ENCODE measurements at regions not wholly inside any gene's neighbourhood (a gene's known extent, or its start where the extent isn't known, plus 50 kb on each side); places are given as distances from the start of the nearest gene placed in this dataset.
"Not testable (repeated sequence)": the region's sequence is repeated elsewhere in the genome, so short reads cannot be mapped to it uniquely, and the experiment has no call there.

- not testable (repeated sequence) for DNase-seq (ENCODE audit: low spot score)
Observed at GRCh38 chr1:161454865-161455707, 50.2 kb upstream of the FCGR2A start.

DNA sequence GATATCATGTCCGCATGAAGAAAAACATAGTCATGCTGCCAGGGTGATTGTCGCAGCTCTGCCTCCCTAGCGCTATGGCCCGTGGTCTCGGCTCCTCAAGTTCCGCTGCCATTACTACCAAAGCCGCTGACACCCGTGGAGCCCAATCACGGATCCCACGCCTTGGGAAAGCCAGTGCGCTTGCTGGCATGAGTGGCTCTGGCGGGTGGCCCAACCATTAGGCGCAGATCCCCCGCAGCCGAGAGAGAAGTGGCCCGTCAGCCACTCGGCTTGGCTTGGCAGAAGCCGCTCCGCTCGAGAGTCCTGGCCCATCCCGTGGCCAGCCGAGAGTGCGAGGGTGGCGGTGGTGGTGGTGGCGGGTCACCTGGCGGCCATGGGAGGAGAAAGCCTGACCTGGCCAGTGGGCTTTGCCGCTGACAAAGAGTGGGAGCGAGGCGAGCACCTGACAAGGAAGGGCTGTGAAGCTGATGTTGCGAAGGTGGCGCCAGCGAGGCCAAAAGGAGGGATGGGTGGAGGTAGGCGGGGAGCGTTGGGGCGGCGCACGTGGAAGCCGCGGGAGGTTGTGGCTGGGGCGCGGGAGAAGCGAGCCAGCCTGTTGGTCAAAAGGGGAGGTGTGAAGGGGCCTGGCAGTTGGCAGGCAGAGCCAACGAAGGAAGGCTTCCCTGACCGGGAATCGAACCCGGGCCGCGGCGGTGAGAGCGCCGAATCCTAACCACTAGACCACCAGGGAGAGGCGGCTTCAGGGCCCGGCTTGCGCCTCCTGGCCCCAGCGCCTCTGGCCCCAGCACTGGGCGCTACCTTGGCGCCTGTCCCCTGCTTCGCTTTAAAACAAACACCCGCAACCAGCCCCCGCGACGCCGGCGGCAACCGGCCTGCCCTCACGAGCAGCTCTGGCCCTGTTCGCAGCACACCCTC lies 51.0 kb upstream of the FCGR2A start:
- DNase-seq (ENCODE audit: low spot score) = not testable (repeated sequence)

DNA sequence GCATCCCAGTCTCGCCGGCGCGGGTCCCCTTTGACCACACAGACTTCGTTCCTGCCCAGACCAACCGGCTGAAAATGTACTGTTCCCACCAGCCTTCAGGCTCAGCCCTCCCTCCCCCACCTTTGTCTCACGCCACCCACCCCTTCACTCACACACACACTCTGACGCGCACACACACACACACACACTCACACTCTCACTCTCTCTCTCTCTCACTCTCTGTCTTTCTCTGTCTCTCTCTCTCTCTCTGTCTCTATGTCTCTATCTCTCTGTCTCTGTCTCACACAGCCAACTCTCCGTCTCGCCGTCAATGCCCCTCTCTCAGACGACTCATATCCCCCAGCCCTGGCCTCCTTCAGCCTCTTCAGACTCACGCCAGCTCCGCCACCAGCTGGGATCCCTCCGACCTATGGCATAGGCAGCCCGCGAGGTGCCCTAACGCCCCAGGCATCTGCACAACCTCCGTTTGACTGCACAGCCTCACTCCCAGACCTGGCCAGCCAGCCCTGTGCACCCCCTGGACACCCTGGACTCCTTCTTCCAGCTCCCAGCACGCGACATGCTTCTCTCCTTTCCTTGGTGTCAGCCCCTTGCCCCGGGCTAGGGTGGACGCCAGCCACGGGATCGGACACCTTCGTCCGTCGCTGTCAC lies 53.4 kb upstream of the FCGR2A start:
- DNase-seq (ENCODE audit: low spot score) = not testable (repeated sequence)

DNA sequence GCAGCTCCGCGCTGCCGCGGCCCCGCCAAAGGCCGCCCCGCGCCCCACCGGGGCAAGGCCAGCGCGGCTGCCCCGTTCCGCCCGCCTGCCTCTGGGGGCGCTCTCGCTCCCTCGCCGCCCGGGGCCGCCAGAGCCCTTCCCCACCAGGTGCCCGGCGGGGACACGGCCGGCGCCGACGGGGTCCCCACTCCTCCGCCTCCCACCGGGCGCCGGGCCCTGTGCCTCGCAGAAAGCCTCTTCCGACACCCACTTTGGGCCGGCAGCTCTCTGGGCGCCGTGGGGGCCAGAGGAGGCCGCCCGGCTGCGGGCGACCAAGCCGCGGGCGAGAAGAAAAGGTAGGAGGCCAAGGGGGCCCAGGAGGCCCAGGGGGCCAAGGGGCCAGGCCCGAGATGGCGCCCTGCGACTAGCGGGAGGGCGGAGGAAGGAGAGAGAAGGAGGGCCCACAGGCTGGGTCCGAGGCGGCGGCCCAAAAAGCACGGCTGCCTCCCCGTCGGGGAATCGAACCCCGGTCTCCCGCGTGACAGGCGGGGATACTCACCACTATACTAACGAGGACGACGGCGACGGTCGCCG lies 57.4 kb upstream of the FCGR2A start:
- DNase-seq (ENCODE audit: low spot score) = not testable (repeated sequence)

DNA sequence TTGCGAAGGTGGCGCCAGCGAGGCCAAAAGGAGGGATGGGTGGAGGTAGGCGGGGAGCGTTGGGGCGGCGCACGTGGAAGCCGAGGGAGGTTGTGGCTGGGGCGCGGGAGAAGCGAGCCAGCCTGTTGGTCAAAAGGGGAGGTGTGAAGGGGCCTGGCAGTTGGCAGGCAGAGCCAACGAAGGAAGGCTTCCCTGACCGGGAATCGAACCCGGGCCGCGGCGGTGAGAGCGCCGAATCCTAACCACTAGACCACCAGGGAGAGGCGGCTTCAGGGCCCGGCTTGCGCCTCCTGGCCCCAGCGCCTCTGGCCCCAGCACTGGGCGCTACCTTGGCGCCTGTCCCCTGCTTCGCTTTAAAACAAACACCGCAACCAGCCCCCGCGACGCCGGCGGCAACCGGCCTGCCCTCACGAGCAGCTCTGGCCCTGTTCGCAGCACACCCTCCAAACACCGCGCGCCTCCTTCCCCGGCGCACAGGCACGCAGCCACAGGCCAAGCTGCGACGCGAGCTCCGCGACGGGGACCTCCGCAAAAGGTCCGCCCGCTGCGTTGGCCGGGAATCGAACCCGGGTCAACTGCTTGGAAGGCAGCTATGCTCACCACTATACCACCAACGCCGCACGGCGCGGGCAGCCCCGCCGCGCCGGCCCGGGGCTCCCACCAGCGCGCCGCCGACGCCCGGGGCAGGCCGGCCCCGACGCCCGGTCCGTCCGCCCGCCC lies 58.1 kb upstream of the FCGR2A start:
- not testable (repeated sequence) for DNase-seq (ENCODE audit: low spot score)

GRCh38 chr1:161444725-161445124 lies 60.5 kb upstream of the FCGR2A start:
- not testable (repeated sequence) for DNase-seq (ENCODE audit: low spot score)

- not testable (repeated sequence) for DNase-seq (ENCODE audit: low spot score)
Observed at GRCh38 chr1:161444255-161444654, 61.0 kb upstream of the FCGR2A start.

- DNase-seq (ENCODE audit: low spot score) = peak; percentile 57
Observed at GRCh38 chr1:161440312-161440894, 64.9 kb upstream of the FCGR2A start.

GRCh38 chr1:161439280-161440232 lies 65.7 kb upstream of the FCGR2A start:
- DNase-seq (ENCODE audit: low spot score) = no peak

DNA sequence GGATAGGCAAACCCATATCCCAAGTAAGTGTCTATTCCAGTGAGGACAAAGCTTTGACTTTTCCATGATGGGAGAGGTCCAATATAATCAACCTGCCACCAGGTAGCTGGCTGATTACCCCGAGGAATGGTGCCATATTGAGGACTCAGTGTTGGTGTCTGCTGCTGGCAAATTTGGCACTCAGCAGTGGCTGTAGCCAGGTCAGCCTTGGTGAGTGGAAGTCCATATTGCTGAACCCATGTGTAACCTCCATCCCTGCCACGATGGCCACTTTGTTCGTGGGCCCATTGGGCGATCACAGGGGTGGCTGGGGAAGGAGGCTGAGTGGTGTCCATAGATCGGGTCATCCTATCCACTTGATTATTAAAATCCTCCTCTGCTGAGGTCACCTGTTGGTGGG lies 65.5 kb upstream of the CFAP126 start:
- DNase-seq (ENCODE audit: low spot score) = not testable (repeated sequence)

- no peak for DNase-seq (ENCODE audit: low spot score)
Observed at GRCh38 chr1:161432091-161432490, 64.4 kb upstream of the CFAP126 start.

DNA sequence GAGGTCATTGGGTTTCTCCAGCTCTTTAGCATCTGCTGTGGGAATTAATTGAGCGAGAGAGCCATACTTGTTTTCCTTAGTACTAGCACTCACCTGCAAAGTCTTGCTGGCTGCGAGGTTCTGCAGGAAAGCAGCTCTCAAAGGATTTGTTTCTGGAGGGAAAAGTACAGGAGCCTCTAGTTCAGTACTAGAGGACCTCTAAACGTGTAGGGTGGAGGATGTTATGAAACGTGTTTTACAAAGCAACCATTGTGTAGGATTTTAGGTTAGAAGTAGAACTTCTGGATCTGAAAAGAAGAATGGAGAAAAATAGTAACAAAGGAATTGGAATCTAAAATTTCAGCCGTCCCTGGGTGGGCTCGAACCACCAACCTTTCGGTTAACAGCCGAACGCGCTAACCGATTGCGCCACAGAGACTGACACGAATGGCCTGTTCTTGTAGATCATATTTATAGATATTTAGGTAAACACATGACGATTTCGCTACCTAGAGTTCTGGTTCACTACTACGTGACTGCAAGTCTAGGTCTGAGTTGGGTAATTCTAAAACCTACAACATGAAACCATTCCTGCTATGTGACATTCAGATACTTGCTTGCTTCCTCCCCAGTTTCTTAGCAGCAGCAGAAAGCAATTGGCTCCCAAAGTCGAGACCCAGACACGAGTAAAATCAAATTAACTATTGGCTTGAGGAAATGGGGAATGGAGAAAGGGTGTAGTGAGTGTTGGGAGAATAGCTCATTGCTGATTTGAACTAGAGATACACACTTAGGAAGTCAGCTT lies 60.2 kb upstream of the CFAP126 start:
- DNase-seq (ENCODE audit: low spot score) = no peak

DNA sequence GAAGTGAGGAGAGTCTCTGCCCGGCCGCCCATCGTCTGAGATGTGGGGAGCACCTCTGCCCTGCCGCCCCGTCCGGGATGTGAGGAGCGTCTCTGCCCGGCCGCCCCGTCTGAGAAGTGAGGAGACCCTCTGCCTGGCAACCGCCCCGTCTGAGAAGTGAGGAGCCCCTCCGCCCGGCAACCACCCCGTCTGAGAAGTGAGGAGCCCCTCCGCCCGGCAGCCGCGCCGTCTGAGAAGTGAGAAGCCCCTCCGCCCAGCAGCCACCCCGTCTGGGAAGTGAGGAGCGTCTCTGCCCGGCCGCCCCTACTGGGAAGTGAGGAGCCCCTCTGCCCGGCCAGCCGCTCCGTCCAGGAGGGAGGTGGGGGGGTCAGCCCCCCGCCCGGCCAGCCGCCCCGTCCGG lies 55.2 kb upstream of the CFAP126 start:
- not testable (repeated sequence) for DNase-seq (ENCODE audit: low spot score)

GRCh38 chr1:161421456-161421855 lies 53.8 kb upstream of the CFAP126 start:
- no peak for DNase-seq (ENCODE audit: low spot score)

- DNase-seq (ENCODE audit: low spot score) = no peak
Observed at GRCh38 chr1:161420763-161421455, 53.2 kb upstream of the CFAP126 start.

DNA sequence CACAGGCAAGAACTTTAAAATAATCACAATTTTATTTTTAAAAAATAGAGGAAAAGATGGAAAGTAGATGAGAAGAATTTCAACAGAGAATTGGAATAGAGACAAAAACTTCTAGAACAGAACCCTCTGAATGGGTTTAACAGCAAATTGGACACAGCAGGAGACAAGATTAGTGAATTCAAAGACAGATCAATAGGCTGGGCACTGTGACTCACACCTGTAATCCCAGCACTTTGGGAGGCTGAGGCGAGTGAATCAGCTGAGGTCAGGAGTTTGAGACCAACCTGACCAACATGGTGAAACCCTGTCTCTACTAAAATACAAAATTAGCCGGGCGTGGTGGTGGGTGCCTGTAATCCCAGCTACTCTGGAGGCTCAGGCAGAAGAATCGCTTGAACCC lies 49.9 kb upstream of the CFAP126 start:
- DNase-seq (ENCODE audit: low spot score) = not testable (repeated sequence)
